ENCODE measurements at regions not wholly inside any gene's neighbourhood (a gene's known extent, or its start where the extent isn't known, plus 50 kb on each side); places are given as distances from the start of the nearest gene placed in this dataset.

GRCh38 chrX:39619182-39620009 is 478.4 kb downstream of the BCOR start:
- DNase-seq (ENCODE audit: low read depth in 2 of 3, low spot score in 1 of 3) = no peak

GRCh38 chrX:39624166-39624565 is 473.6 kb downstream of the BCOR start:
- DNase-seq (ENCODE audit: low read depth in 2 of 3, low spot score in 1 of 3) = no peak

GRCh38 chrX:39625810-39626209 is 471.9 kb downstream of the BCOR start:
- no peak for DNase-seq (ENCODE audit: low read depth in 2 of 3, low spot score in 1 of 3)

- DNase-seq (ENCODE audit: low read depth in 2 of 3, low spot score in 1 of 3) = no peak
Measured at GRCh38 chrX:39626749-39627148, 471.0 kb downstream of the BCOR start.

- no peak for DNase-seq (ENCODE audit: low read depth in 2 of 3, low spot score in 1 of 3)
Measured at GRCh38 chrX:39627257-39627656, 470.5 kb downstream of the BCOR start.

GRCh38 chrX:39629001-39629400 is 468.8 kb downstream of the BCOR start:
- no peak for DNase-seq (ENCODE audit: low read depth in 2 of 3, low spot score in 1 of 3)

GRCh38 chrX:39630344-39630743 is 467.4 kb downstream of the BCOR start:
- DNase-seq (ENCODE audit: low read depth in 2 of 3, low spot score in 1 of 3) = no peak

- no peak for DNase-seq (ENCODE audit: low read depth in 2 of 3, low spot score in 1 of 3)
Measured at GRCh38 chrX:39631276-39632229, 466.2 kb downstream of the BCOR start.

- no peak for DNase-seq (ENCODE audit: low read depth in 2 of 3, low spot score in 1 of 3)
Measured at GRCh38 chrX:39633293-39633692, 464.5 kb downstream of the BCOR start.

GRCh38 chrX:39636481-39636880 is 461.3 kb downstream of the BCOR start:
- no peak for DNase-seq (ENCODE audit: low read depth in 2 of 3, low spot score in 1 of 3)

GRCh38 chrX:39638526-39638925 is 459.2 kb downstream of the BCOR start:
- no peak for DNase-seq (ENCODE audit: low read depth in 2 of 3, low spot score in 1 of 3)

GRCh38 chrX:39639871-39640270 is 457.9 kb downstream of the BCOR start:
- no peak for DNase-seq (ENCODE audit: low read depth in 2 of 3, low spot score in 1 of 3)

GRCh38 chrX:39640866-39641265 is 456.9 kb downstream of the BCOR start:
- no peak for DNase-seq (ENCODE audit: low read depth in 2 of 3, low spot score in 1 of 3)

- no peak for DNase-seq (ENCODE audit: low read depth in 2 of 3, low spot score in 1 of 3)
Measured at GRCh38 chrX:39642071-39642470, 455.7 kb downstream of the BCOR start.

- DNase-seq (ENCODE audit: low read depth in 2 of 3, low spot score in 1 of 3) = no peak
Measured at GRCh38 chrX:39643550-39643949, 454.2 kb downstream of the BCOR start.

GRCh38 chrX:39645178-39645895 is 452.4 kb downstream of the BCOR start:
- DNase-seq (ENCODE audit: low read depth in 2 of 3, low spot score in 1 of 3) = peak in 1 of 3 donors; percentile 23

- no peak for DNase-seq (ENCODE audit: low read depth in 2 of 3, low spot score in 1 of 3)
Measured at GRCh38 chrX:39648548-39649254, 449.1 kb downstream of the BCOR start.

GRCh38 chrX:39650768-39651347 is 446.9 kb downstream of the BCOR start:
- DNase-seq (ENCODE audit: low read depth in 2 of 3, low spot score in 1 of 3) = no peak

- peak in 2 of 3 donors; percentile 14 to 21 for DNase-seq (ENCODE audit: low read depth in 2 of 3, low spot score in 1 of 3)
Measured at GRCh38 chrX:39652336-39652735, 445.4 kb downstream of the BCOR start.

- no peak for DNase-seq (ENCODE audit: low read depth in 2 of 3, low spot score in 1 of 3)
Measured at GRCh38 chrX:39653691-39654090, 444.1 kb downstream of the BCOR start.

All from stimulated activated CD4-positive, alpha-beta T cell treated with anti-CD3 and anti-CD28 coated beads, Interleukin-12 subunit alpha, Interleukin-12 subunit beta, amount 100 ng/mL, for 48 hours (primary cell).